NCI-H526 (cell line): ENCODE measurements at regions not wholly inside any gene's neighbourhood (a gene's known extent, or its start where the extent isn't known, plus 50 kb on each side); places are given as distances from the start of the nearest gene placed in this dataset.

Experiments
- DNase-seq, 2 experiments: peaks; one replicate each; lab custom pipeline; 2025; lab: John Stamatoyannopoulos, UW

DNA sequence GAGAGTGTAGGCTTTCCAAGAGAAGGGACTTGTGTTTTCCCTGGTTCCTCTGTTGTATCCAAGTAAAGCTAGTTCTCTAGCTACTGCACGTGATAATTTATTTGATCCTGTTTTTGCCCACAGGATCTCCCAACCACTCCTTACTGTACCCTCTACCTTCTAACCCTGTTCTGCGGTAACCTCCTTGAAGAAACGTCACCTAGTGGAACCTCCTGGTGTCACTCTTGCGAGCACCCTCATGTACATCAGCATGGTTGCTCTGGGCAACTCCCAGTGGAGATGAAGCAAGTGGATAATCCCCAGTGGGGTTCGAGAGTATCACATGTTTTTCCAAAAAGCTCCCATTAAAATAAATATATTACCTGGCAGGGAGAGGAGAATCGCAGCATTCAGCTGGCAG, 108.9 kb upstream of the CLMP start:
- no peak for DNase-seq

DNA sequence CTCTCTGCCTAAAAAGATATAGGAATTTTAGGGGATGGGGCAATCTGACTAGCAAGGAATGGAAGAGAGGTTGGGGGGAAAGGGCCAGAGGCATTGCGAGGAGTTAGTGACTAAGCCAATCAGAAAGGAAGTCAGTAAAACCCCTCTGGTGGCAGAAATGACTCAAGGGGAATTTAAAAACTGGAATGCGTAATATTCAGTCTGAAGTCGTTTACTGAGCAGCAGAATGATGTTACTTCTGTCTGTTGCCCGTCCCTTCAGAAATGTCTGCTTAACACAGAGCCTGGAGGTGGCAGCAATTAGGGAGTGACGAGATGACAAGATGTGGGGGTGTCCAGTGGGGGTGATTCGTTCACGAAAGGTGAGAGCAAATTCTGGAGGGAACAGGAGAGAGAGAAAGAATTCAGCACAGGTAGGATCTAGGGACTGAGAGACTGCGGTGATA, 107.7 kb upstream of the CLMP start:
- DNase-seq, result no peak

DNA sequence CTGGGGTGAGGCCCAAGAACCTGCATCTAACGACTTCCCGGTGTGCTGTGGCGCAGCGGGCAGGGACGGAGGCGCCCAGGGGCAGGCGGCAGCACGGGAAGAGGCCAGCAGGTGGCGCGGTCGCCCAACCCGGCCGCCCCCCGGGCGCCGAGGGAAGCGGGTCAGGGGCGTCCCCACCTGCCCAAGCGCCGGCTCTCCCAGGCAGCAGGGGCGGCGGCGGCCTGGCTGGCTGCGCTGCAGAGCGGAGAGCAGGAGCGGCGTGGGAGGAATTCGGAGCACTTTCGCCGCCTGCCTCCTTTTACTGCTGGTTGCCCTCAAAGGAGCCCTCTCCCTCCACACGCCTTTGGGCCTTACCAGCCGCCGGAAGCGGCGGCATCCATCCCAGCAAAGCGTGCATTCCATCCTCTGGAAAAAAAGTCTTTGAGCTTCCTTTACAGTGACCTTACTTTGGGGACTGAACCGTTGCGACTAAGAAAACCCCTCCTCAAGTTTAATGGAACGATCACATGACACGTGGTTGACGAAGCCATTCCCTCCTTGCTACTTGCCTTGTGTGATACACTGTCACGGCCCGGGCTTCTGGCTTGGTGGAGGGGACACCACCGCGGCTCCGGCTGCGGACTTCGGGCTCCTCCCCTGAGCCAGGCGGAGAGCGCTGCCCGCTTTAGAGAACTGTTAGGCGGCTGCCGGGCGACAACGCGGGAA, 106.8 kb upstream of the CLMP start:
- peak; percentile 81 to 97 for DNase-seq

DNA sequence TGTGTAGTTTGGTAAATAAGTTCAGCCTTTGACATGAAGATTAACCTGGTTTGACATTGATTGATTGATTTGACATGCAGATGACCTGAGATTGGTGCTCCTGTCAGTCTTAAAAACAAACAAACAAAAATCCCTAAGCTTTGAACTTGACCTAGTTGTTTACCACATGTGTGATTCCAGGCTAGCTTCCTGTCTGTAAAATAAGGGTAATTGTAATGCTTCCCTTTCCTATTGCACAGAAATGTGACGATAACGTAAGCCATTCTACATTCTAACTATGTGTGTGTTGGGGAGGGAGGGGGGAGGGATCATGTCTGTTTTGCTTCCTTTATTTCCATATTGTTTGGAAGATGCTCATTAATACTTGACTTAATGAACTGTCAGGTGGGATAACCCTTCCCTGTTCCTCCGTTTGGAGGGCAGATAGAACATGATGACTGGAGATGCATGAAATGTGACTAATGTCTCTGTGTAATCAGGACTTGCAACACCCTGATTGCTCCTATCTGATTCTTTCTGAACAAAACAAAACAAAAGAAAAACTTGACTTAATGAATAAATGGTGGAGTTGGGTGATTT, 106.1 kb upstream of the CLMP start:
- peak in 1 of 2 experiments; percentile 57 for DNase-seq

DNA sequence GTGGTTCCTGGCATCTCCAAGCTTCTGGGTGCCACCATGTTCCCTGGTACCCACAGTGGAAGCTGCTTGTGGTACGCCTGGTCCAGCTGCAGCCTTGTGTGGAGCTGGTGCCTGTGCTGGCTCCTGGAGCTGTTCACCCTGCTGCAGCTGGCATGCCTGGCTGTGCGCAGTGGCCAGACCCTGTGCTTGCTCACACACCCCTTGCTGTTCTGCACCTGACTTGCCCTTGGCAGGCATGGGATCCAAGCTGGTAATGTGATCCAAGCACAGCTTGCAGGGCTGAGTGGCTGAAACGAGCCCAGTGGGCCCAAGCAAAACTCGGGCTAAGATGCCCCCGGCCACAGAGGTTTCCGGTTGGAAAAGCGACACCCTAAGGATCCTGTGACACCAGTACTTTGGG, 104.7 kb upstream of the CLMP start:
- DNase-seq, result no peak

DNA sequence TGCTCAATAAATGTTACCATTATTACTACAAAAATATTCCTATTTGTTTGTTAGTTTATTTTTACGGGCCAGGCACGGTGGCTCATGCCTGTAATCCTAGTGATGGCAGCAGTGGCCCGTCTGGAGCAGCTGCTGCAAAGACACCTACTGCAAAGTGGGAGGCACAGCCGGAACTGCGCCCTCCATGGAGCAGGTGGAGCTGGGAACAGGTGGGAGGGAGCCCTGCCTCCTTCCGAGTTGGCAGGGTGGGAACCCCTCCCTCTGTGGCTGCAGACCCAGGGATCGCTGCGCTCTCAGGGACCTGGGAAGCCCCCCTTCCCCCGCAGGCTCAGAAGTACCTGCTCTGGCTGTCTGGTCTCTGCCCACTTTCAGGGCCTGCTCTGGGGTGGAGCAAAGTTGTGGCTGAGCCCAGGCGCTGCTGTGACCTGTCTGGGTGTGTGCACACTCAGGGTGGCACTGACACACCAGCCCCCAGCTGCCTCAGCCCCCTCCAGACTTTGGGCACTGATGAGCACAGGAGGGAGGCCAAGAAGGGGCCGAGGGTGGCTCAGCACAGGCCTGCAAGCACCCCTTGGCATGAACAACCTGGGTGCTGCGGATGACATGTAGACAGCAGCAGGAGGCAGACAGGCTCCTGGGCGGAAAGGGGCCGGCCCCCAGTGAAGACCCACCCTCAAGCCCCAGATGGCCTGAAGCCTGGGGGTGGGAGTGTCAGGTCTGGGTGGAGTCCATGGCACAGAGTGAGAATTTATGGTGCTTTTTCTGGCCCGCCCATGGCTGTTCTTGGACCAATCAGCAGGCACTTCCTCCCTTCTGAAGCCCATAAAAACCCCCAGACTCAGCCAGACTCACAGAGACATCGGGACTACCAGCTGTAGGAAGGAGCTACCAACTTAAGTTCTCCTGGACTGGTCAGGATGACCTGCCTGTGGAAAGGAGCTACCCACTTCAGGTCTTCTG, 103.7 kb upstream of the CLMP start:
- no peak for DNase-seq

DNA sequence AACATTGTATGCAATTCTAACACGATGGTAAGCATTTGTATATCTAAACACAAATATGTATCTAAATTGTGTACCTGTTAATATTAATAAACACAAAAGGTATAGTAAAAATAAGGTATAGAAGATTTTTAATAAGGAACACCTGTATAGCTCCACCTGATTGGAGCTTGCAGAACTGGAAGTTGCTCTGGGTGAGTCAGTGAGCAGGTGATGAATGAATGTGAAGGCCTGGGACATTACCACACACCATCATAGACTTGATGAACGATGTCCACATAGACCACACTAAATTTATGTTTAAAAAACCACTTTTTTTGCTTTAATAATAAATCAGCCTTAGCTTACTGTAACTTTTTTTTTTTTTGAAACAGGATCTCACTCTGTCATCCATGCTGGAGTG, 97.6 kb upstream of the CLMP start:
- no peak for DNase-seq

DNA sequence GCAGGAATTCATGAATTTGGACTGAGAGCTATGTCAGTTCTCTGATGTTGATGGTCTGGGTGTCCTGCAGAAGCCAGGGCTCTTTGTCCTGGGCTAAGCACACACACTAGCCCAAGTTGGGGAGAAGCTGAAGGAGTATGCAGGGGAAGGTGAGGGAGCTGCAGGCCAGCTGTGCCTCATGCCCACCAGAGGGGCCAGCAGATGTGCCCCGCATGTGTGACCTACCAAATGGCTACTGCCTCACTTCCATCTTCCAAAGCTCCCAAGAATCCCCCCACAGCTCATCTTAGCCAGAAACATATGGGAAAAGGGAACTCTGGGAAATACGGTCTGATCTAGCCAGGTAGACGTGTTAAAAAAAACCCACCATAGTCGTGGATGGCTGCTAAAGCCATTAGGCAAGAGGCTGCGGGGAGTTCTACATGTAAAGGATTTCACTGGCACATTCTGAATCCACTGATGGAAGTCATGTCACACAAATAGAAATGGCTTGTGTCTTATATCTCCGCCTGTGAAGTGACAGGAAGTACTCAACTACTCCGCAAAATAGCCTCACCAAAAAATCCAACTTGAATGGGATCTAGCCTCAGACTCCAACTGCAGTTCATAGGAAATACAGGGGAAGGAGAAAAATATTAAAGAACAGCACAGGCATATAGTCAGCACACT, 96.3 kb upstream of the CLMP start:
- DNase-seq, result no peak

DNA sequence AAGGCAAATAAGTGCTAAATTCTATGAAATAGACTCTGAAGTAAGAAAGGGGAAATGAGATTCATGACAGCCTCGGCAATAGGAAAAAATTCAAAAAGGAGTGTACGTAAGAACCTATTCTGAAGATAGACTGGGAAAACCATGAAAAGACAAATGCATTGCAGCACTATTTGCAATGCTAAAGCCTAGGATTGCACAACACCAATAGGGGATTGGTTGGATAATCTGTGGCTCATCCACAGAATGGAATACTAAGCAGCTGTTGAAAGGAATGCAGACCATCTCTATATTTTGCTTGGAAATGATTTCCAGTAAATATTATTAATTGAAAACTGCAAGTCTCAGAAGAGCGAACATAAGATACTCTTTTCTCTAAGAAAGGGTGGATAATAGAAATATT, 91.7 kb upstream of the CLMP start:
- DNase-seq, result no peak

DNA sequence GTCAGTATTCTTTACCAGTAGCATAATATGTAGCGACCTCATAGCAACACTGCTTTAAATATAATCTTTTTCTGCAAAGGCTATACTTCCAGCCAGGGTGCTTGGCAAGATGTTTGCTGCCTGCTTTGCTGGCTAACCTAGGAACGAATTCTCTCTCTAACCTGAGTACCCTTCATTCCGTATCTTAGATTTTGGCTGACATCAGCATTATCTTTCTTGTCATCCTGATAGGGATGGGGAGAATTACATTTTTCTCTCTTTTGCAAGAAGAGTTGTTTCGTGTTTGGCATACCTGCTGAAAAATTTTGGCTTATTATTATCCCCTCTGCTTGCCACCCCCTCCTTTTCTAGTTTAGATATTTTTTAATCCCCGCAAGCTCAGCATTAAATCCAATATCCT, 91.2 kb upstream of the CLMP start:
- DNase-seq, result no peak

DNA sequence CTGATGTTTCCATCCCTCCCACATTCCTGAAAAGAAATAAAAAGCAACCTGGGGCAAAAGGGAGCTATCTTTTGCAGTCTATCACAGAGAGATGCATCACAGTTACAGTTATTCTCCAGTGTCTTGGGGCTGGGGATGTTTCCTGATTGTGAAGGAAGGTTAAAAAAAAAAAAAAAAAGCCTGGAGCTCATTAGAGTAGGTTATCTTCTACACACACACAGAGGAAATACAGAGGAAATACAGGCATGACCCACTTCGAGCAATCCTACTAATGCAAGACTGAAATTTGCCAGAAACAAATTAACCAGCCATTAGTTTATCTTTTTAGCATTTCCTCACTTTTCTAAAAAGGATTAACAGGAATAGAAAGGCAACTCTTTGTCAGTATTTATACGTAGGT, 89.4 kb upstream of the CLMP start:
- no peak for DNase-seq

DNA sequence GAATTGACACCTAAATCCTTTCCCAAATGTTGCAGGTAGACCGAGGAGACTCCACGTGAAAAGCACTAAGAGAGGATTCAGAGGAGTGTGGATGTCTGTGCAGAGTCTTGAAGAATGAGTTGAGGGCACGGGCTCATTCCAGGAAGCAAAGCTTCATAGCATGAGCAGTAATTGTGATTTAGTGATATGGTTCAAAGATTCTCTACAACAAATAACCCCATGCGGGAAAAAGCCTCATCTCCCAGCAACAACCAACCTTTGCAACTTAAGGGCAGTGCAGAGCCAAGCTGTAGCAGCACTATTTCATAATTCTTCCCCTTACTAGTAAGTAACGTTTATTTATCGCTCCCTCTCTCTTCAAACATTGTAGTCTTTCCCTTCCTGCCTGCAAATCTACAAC, 87.5 kb upstream of the CLMP start:
- no peak for DNase-seq

DNA sequence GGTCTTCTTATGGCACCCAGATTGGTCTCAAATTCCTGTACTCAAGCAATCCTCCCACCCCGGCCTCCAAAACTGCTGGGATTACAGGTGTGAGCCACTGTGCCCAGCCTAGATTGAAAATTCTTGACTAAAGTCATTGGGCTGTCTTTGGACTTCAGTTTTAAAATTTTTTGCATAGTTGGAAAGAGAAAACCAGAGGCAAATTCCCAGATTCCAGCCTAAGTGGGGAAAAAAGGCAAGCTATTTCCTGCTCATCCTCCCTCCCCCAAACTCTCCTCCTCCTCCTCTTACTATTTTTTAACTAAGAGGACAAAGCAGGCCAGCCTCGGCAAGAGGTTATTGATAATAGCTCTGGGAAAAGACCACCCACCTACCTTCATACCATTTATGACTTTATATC, 78.6 kb upstream of the CLMP start:
- no peak for DNase-seq

DNA sequence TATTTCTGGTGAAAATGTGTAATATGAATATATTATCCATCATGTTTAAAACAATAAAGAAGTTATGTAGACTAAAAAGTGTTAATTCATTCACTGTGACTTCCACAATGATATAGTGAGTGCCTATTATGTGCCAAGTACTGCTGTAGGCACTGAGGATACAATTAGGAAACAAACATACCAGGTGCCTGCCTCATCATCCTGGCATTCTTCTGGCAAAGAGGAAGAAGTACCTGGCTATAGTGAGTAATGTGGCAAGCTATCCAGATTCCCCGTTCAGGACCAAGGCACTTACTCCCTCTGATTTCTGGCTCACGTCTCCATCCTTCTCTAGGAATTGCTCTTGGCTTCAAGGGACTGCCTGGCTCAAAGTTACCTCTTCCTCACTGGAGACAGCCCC, 77.5 kb upstream of the CLMP start:
- DNase-seq, result no peak

DNA sequence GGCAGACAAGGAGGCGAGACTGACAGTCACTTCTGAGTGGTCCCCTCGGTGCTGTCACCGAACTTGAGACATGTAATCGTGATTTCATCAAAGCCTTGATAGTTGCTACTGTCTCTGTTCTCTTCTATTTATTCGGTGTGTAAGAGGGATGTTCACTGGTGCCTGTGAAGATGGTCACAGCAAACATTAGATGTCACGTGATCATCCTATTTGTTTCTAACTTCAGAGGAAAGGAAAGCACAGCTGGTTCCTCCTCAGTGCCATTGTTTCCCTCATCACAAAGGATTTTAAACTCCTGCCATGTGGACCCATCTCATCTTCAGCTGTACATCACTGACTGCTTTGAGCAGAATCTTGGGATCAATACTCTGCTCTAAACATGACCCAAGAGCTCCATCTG, 73.1 kb upstream of the CLMP start:
- peak in 1 of 2 experiments; percentile 49 for DNase-seq

DNA sequence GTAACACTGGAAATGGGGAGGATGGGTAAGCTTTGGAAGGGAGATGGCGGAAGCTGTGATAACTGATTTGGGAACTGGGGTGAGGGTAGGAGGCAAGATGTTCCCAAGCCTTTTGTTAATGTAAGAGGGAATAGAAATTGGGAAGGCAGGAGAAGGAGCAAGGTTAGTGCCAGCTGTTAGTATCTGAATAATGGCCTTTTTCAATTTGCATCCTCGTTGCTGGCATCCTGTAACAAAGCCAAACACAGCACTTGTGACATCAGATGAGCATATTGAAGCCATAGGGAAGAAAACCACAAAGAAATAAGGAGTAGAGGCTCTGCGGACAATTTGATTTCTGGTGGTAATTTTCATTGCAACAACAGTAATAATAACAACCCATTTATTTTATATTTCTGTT, 70.9 kb upstream of the CLMP start:
- peak; percentile 44 to 64 for DNase-seq

DNA sequence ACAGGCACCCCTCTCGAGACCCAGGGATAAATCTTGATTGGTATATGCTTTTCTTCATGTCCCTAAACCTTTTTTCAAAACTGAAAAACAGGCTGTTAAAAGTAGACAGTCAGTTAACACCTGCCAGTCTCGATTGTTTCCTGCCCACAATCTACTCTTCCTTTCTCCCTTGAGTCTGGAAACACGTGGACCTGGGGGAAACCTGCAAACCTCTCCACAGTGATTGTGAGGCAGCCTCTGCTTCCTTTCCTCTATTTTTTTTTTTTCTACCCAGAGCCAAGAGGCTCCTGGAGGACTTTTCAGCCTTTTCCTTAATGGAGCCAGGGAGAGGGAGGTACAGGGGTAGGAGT, 69.4 kb upstream of the CLMP start:
- no peak for DNase-seq

DNA sequence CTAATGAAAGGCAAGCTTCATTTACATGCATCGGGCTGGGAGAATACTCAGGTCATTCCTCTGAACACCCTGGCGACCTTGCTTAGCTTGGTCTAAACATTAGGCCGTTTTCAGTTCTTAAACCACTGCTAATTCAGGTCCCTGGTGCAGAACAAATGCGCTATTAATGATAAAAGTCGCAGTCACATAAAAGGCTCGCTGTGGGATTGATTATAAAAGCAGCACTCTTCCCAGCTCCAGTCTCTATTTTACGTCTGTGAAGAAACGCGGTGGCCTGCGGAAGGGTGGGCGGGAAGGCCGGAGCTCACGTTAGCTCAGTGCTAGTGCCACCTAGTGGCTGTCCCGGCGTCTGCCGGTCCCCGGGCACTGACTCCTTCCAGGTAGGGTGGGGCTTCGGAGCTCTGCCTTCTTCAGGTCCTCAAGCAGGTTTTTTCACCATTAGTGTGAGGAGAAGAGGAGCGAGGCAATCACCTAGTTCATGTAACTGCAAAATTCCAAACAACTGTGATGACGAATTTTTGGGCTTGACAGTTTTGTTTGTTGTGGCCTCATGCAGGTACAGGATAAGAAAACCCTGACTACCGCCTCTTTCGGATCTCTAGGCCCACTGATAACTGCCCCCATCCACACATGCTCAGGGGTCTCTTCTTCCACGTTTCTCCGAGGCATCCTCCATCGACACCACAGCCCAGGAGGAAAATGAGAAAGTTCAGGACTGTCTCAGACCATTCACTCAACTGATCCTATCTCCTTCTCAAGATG, 66.5 kb upstream of the CLMP start:
- DNase-seq, result peak; percentile 68 to 98

DNA sequence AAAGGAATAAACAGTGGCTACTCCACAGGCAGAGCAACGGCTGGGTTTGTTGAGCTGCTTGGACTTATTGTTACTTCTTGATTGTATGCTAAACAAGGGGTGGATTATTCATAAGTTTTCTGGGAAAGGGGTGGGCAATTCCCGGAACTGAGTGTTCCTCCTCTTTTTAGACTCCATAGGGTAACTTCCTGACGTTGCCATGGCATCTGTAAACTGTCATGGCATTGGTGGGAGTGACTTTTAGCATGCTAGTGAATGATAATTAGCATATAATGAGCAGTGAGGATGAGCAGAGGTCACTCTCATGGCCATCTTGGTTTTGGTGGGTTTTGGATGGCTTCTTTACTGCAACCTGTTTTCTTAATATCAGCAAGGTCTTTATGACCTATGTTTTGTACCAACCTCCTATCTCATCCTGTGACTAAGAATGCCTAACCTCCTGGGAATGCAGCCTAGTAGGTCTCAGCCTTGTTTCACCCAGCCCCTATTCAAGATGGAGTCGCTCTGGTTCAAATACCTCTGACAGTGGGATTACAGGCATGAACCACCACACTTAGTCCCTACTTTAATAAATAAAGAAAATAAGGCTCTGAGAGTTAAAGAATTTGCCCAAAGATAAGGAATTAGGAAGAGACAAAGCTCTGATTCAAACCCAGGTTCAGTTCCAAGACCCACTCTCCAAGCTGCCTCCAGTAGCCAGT, 65.6 kb upstream of the CLMP start:
- DNase-seq, result no peak

DNA sequence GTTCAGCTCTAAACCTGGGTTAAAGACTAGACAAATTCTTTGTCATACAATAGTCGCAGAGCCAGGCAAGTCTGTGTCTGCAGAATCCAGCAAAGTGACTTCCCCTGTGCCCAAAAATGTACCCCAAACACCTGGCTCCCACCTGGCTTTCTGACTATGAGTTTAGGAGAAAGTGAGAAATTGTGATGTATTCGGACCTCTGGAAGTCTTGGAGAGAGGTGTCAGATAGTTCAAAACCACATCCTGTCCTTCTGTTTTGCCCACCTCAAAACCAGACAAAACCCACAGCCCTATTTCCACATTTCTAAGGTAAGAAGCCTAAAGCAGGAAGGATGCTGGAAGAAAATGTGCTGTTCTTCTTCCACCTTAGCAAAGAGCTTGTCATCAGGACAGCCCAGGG, 63.8 kb upstream of the CLMP start:
- DNase-seq, result no peak

DNA sequence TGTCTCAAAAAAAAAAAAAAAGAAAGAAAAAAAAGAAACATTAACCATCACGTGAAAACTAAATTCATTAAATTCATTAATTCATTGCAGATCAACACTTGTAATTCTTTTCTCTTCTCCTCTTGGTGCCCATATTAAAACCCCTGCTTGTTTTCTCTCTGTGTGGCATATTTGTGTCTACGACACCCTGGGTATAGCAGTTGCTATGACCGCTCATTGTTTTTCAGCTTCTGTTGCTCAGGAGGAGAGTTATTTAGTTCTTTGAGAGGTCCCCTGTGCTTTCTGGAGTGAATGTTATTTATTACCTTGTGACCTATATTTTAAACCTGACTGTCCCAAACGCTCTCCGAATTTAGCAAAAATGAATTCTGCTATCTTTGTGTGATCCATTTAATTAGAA, 62.3 kb upstream of the CLMP start:
- no peak for DNase-seq
